GM18505 (cell line): ENCODE measurements at regions not wholly inside any gene's neighbourhood (a gene's known extent, or its start where the extent isn't known, plus 50 kb on each side); places are given as distances from the start of the nearest gene placed in this dataset.
"Not testable (repeated sequence)": the region's sequence is repeated elsewhere in the genome, so short reads cannot be mapped to it uniquely, and the experiment has no call there.

Experiments
- ATAC-seq: cut with Tn5 transposase; IDR thresholded peaks from one replicate; pipeline ENCODE4 v1.9.1; 2021; ENCODE audit not compliant: unreplicated experiment
- POLR2A ChIP-seq: IDR thresholded peaks from 4 replicates; pipeline ENCODE4 v1.6.1; 2011; ENCODE audit warnings: borderline replicate concordance; ENCODE audit not compliant: insufficient read depth, insufficient read length; ENCODE audit errors: extremely low read depth

DNA sequence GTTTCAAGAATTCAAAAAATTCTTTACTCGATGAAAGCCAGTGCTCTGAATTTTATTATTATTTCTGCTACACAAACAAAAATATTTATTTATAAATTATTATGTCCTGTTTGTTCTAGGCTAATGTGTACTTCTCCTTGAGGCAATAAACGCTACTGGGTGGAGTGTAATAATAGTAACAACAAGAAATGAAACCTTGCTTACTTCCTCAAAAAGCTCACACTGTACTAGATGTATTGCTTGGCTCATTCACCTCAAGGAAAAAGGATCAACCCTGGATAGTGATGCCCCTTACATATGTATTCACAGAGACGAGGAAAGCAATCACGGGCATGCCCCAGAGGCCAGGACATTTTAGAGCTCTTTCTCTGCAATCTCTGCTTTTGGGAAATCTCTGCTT lies 685.6 kb upstream of the NXPH2 start:
- no peak for ATAC-seq
- no peak for TF ChIP-seq POLR2A

DNA sequence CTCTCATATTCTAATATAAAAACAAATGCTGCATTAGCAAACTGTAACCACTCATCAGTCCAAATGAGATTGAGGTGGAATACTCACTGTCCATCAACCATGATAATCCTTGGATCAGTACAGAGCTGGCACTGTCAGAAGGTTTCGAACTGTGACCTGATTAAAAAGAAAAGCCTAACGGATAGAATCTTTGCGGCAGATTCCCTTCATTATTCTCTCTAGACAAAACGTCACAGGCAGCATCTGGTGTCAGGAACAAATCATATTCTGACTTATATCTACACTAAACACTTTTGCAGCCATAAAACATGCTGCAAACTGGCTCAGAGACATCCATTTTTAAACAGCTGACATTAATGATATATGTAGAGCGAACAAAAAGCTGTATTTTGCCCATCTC lies 677.7 kb upstream of the NXPH2 start:
- no peak for ATAC-seq
- no peak for TF ChIP-seq POLR2A

DNA sequence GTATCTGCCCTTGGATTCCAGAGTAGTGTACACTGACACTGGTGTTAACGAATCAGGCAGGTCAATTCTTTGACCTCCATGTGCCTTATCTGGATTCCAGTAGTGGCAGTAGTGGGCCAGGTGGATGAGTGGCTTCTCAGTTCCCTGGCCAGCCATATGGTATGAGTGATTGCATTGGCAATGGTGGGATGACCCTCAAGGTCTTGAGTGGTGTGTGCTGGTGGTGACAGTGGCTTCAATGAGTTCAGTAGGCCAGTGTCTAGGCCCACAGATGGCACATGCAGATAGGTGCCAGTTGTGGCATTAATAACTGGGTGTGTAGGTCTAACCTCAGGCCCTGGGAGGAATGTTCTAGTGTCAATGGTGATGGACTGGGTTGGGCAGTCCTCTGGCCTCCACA lies 674.1 kb upstream of the NXPH2 start:
- no peak for TF ChIP-seq POLR2A
- ATAC-seq = no peak

DNA sequence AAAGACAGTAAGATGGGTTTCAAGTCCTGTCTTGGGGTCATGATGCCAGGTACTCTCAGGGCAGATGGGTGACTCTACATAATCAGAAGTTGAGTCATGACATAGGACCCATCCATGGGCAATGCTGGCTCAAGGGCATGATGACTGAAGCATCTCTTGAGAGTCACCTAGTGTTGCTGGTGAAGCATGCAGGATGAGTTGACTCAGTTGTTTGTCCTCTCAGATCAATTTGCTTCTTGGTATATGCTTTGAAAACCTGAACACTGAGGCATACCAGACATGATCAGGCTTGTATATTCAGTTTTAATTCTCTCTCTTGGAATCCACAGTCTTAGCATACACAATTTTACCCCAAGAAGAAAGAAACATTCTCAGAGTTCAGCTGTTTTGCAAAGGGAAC lies 658.9 kb upstream of the NXPH2 start:
- ATAC-seq = no peak
- no peak for TF ChIP-seq POLR2A

DNA sequence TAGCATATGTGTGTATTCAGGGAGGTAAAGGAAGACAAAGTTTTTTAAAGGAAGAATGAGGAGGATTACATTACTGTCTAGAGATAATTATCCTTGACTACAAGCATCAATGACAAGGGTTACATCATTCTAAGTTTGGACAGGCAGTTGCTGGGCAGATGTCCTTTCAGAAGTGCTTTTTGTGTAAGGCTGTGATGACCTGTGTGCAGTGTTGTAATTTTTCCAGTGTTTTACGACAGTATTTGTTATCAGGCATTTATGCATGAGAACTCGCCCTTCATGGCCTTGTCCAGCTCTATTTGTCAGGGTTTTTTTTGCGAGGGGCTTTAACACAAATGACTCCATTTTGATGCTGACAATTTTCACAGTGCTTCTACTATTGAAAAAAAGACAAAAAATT lies 658.3 kb upstream of the NXPH2 start:
- no peak for TF ChIP-seq POLR2A
- ATAC-seq = no peak

DNA sequence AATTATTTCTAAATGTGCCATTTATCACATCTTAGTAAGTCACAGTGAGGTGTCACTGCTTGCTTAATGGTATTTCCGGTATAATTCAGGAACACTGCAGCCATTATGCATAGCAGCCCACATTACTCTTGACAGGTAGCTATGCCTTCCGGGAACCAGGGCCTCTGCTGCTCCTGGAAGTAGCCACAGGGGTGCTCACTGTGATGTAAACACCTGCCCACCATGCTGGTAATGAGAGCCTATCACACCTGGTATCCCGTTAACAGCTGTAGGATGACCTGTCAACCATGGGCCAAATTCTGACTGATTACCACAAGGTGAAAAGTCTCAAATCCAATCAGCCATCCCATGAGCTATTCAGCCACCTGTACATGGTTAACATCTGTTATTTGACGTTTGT lies 647.0 kb upstream of the NXPH2 start:
- no peak for ATAC-seq

DNA sequence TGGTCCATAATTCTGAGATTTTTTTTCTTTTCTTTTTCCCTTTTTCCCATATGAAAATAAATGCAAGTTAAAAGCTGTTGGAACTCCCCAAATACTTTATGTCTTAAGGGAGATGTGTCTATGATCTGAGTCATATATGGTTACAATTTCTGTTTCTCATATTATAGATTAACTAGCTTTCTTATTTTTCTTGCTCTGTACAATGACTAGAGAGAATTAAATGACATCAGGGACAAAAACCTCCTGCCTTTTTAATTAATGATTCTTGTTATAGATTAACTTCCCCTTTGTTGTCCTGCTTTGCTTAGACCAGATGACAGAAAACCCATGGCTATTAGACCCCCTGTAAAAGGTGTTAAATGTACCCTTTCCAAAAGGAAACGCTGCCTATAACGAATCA lies 643.9 kb upstream of the NXPH2 start:
- TF ChIP-seq POLR2A = no peak
- ATAC-seq = no peak

More for the DNA sequence above, 647.0 kb upstream of the NXPH2 start:
- no peak for TF ChIP-seq POLR2A

DNA sequence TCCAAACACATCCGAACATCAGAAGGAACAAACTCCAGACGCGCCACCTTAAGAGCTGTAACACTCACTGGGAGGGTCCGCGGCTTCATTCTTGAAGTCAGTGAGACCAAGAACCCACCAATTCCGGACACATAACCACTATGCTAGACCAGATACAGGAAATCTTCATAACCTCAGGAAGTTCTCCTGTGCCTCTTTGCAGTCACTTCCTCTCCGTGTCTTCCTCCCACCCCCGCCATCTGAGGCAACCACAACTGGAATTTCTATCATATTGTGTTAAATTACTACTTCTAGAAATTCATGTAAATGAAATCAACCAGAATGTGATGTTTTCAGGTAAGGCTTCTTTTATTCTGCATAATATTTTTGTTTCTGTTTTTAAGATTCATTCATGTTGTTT lies 631.0 kb upstream of the NXPH2 start:
- no peak for ATAC-seq

DNA sequence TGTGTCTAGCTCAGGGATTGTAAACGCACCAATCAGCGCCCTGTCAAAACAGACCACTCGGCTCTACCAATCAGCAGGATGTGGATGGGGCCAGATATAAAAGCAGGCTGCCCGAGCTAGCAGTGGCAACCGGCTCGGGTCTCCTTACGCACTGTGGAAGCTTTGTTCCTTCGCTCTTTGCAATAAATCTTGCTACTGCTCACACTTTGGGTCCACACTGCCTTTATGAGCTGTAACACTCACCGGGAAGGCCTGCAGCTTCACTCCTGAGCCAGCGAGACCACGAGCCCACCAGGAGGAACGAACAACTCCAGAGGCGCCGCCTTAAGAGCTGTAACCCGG lies 630.6 kb upstream of the NXPH2 start:
- ATAC-seq = not testable (repeated sequence)

More for the DNA sequence above, 631.0 kb upstream of the NXPH2 start:
- TF ChIP-seq POLR2A = no peak

DNA sequence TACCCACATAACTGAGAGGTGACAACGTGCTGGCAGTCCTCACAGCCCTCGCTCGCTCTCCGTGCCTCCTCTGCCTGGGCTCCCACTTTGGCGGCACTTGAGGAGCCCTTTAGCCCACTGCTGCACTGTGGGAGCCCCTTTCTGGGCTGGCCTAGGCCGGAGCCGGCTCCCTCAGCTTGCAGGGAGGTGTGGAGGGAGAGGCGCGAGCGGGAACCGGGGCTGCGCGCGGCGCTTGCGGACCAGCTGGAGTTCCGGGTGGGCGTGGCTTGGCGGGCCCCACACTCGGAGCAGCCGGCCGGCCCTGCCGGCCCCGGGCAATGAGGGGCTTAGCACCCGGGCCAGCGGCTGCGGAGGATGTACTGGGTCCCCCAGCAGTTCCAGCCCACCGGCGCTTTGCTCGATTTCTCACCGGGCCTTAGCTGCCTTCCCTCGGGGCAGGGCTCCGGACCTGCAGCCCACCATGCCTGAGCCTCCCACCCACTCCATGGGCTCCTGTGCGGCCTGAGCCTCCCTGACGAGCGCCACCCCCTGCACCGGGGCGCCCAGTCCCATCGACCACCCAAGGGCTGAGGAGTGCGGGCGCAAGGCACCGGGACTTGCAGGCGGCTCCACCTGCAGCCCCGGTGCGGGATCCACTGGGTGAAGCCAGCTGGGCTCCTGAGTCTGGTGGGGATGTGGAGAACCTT lies 630.1 kb upstream of the NXPH2 start:
- not testable (repeated sequence) for ATAC-seq

DNA sequence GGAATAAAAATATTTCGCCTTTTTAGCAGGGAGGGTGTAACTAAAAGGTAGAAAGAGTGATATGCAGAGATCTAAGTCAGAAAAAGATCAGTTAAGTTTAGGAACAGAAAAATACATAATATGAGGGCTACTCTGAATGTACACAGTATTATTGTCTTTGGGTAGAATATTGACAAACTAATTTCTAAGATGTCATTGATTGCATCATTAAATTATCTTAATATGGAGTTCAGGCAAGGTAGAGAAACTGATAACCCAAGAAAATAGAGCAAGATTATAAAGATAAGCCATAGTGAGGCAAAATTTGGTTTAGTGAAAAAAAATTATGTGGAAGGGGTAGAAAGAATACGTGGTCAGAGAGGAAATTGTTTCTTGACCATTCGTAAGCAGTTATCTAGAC lies 629.0 kb upstream of the NXPH2 start:
- ATAC-seq = no peak
- TF ChIP-seq POLR2A = no peak

DNA sequence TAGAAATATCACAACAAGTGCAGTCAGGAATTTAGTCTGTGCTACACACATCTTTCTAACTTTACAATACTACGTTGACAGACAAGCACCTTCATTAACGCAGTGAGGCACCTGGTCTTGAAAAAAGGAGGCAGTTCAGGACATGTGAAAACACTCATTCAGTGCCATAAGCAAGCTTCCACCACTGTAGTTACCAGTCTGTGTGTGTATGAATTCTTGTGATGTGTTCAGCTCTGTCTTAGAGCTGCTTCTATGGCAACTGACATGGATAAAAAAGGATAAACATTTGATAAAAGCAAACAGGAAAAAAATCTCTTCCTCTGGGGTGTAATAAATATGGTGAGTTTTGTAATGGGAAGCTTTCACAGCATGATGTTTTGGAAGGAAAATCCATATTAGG lies 623.8 kb upstream of the NXPH2 start:
- TF ChIP-seq POLR2A = no peak
- no peak for ATAC-seq

DNA sequence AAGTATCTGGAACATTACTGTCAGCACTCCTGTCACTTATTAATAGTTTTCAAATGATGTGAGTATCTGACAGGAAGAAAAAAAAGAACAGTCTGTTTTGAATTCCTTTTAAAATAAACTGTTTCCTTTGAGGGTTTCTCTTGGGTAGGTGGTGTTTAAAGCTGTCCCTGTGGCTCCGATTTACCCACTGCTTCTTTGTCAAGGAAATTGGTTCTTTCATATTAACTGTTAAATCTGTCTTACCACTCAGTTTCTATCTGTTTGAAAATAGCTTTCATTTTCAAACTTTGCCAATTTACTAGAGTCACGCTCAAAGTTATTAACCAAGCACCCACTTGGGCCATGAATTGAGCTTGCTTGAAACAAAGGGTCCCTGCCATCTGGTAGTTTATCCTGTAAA lies 614.6 kb upstream of the NXPH2 start:
- no peak for ATAC-seq
- no peak for TF ChIP-seq POLR2A

DNA sequence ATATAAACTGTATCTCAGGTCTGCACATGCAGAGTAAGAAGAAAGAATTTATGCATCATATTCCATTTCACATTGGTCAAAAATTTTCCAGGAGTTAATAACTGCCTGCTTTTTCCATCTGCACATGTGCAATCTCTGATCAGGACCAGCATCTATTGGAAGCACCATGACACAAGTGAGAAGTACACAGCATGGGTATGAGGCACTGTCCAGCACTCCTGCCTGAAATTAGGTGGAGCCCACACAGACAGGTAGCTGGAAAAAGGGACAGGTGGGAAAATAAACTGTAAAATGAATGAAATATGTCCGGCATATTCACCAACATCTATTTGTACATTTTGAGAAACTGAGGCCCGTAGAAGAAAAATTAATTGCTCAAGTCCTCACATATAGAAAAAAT lies 609.2 kb upstream of the NXPH2 start:
- no peak for TF ChIP-seq POLR2A
- no peak for ATAC-seq

DNA sequence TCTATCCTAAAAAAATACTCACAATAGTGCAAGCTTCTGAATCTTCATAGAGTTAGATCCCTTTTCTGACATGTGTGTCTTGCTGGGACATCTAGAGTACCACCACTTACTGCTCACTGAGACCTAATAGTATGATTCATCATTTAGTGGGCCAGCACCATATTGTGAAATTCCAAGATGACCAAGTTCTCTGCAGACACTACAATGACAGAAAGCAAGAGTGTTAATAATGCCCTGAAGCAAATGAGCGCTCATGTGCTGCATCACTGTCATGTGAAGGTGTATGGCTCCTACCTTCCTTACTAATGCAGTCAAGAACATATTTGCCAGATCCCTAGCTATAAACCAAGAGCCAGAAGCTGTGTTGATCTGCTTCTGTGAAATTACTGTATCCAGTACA lies 606.2 kb upstream of the NXPH2 start:
- no peak for TF ChIP-seq POLR2A
- no peak for ATAC-seq

DNA sequence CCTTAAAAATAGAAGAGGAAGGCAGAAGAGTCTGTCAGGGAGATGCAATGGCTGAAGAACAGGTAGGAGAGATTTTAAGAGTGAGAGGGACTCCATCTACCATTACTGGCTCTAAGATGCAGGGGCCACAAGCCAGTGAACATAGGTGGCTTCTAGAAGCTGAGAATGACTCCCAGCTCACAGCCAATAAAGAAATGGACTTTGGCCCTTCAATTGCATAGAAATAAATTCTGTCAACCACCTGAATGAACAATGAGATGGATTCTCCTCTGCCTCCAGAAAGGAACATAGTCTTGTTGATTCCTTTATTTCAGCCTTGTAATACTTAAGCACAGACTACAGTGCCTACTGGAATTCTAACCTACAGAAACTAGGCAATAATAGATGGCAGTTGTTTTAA lies 603.3 kb upstream of the NXPH2 start:
- no peak for TF ChIP-seq POLR2A
- no peak for ATAC-seq

DNA sequence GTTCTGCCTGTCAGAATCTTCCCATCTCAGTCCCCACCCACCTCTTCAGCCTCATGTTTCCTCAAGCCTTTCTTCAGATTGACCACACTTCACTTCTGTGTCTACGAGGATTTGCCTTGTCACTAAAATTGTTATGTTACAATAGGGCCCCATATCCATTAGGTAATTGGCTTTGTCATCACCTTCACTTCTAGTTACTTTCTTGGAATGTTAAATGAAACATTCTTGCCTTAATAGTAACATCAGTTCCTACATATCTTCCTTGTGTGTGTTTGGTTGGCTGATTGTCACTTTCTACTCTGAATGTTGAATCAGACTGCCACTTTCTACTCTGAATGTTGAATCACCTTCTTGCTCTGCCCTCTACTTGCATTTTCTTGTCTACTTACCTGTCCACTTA lies 599.9 kb upstream of the NXPH2 start:
- ATAC-seq = no peak
- no peak for TF ChIP-seq POLR2A
